PC-3 (cell line): ENCODE measurements at regions not wholly inside any gene's neighbourhood (a gene's known extent, or its start where the extent isn't known, plus 50 kb on each side); places are given as distances from the start of the nearest gene placed in this dataset.
"Not testable (repeated sequence)": the region's sequence is repeated elsewhere in the genome, so short reads cannot be mapped to it uniquely, and the experiment has no call there.

Source experiments
- ATAC-seq: fragments of 200-7000 bp; cut with Tn5 transposase; 2 replicates; pipeline ENCODE4 v1.9.1; 2020; ENCODE audit warnings: mild to moderate bottlenecking, moderate library complexity
- BruUV-seq: library from RNA; stranded (reverse); fragments of 400-500 nt; replicated peaks from 2 replicates; lab custom pipeline; 2021; lab: Mats Ljungman, UMichigan
- CTCF ChIA-PET: fragments of 300-600 bp; sonication (Branson Sonifier 250); formaldehyde crosslinking; loops from one replicate; lab custom pipeline; 2022; ENCODE audit warnings: antibody characterized with exemption; lab: Charles Lee
- POLR2A ChIA-PET: fragments of 300-600 bp; sonication (Branson Sonifier 250); formaldehyde crosslinking; loops from one replicate; lab custom pipeline; 2022; ENCODE audit warnings: antibody characterized with exemption; ENCODE audit not compliant: unreplicated experiment; lab: Charles Lee
- DNase-seq: peaks from one replicate; pipeline ENCODE4 v3.0.0-alpha.2; 2015
- H2AFZ ChIP-seq: fragments of 300-600 bp; sonication (generic); 2 replicates; pipeline ENCODE4 v1.6.0; 2016; ENCODE audit warnings: antibody characterized with exemption, low read length
- H3F3A ChIP-seq: fragments of 300-600 bp; sonication (generic); one replicate; pipeline ENCODE4 v1.6.0; 2017; ENCODE audit warnings: antibody characterized with exemption, low read length, control low read depth, mild to moderate bottlenecking; ENCODE audit not compliant: unreplicated experiment
- H3K27ac ChIP-seq: fragments of 300-600 bp; sonication (generic); 2 replicates; pipeline ENCODE4 v1.5.1; 2016; ENCODE audit warnings: mild to moderate bottlenecking, low read length
- H3K27me3 ChIP-seq: fragments of 300-600 bp; sonication (generic); 2 replicates; pipeline ENCODE4 v1.6.1; 2016; ENCODE audit warnings: low read length, mixed read lengths
- H3K36me3 ChIP-seq: fragments of 300-600 bp; sonication (generic); 2 replicates; pipeline ENCODE4 v1.6.1; 2016; ENCODE audit warnings: low read depth, mixed run types, low read length, mixed read lengths
- H3K4me1 ChIP-seq: fragments of 300-600 bp; sonication (generic); 2 replicates; pipeline ENCODE4 v1.5.1; 2016; ENCODE audit warnings: low read length; ENCODE audit not compliant: insufficient read depth
- H3K4me2 ChIP-seq: fragments of 300-600 bp; sonication (generic); 2 replicates; pipeline ENCODE4 v1.6.0; 2016; ENCODE audit warnings: low read length
- H3K4me3 ChIP-seq: fragments of 300-600 bp; sonication (generic); 2 replicates; pipeline ENCODE4 v1.5.1; 2016; ENCODE audit warnings: mild to moderate bottlenecking, low read length, mixed read lengths
- H3K79me2 ChIP-seq: fragments of 300-600 bp; sonication (generic); 2 replicates; pipeline ENCODE4 v1.6.1; 2017; ENCODE audit warnings: low read length, mixed read lengths
- H3K9ac ChIP-seq: fragments of 300-600 bp; sonication (generic); 2 replicates; pipeline ENCODE4 v1.6.0; 2016; ENCODE audit warnings: mild to moderate bottlenecking, low read length
- H3K9me2 ChIP-seq: fragments of 300-600 bp; sonication (generic); replicated peaks from 2 replicates; pipeline ENCODE4 v1.6.1; 2016; ENCODE audit warnings: mixed run types, low read length, mixed read lengths
- H3K9me3 ChIP-seq: fragments of 300-600 bp; sonication (generic); 2 replicates; pipeline ENCODE4 v1.6.1; 2016; ENCODE audit warnings: low read length, mixed read lengths
- H4K20me1 ChIP-seq: fragments of 300-600 bp; sonication (generic); 2 replicates; pipeline ENCODE4 v1.6.1; 2016; ENCODE audit warnings: low read length, mixed read lengths
- EZH2 ChIP-seq: fragments of 300-600 bp; sonication (generic); IDR thresholded peaks from one replicate; pipeline ENCODE4 v1.6.1; 2017; ENCODE audit warnings: antibody characterized with exemption, mild to moderate bottlenecking, low read length; ENCODE audit not compliant: unreplicated experiment
- EZH2phosphoT487 ChIP-seq: fragments of 300-600 bp; sonication (generic); IDR thresholded peaks from 2 replicates; pipeline ENCODE4 v1.6.1; 2018; ENCODE audit warnings: mild to moderate bottlenecking, antibody characterized with exemption, low read length, borderline replicate concordance
- intact Hi-C: fragments of 100-400 bp; cut with micrococcal nuclease; formaldehyde crosslinking; loops from 2 replicates; pipeline ENCODE4 v1.9.0; 2023
- TF ChIP-seq, protein P1 (sequence below): fragments of 300-600 bp; sonication (generic); conservative IDR thresholded peaks from 2 replicates; pipeline ENCODE4 v1.5.1; 2017; ENCODE audit warnings: antibody characterized with exemption, low read depth, mild to moderate bottlenecking, low read length

DNA sequence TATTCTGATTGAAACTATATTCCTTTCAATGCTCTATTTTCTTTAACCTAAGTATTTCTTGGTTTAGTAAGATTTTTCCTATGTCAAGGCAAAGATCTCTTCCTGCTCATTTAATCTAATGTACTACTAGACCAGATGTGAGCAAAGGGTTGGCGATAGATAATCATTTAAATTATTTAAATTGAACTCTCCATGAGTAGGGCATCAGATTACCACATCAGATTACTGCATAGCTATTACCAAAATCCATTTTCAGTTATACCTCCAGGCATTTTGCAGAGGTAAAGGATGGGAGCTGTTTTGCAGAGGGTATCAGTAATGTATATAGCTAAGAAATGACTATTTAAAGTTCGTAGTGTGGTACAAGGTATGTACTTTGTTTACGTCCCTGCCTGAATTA lies 607.9 kb downstream of the PTPRC start:
- BruUV-seq: no TSS peak
- H2AFZ ChIP-seq: no peak overlapping the region
- no peaks in the 10 kb centered on the region for H3K36me3 ChIP-seq
- no peaks in the 10 kb centered on the region for H3K79me2 ChIP-seq
- H3K27ac ChIP-seq: no peak overlapping the region
- no peaks in the 10 kb centered on the region for H3K9me3 ChIP-seq
- H3K4me2 ChIP-seq: no peak overlapping the region
- no peaks in the 10 kb centered on the region for H3F3A ChIP-seq
- no peaks in the 10 kb centered on the region for H3K4me1 ChIP-seq
- no peak overlapping the region for H3K4me3 ChIP-seq
- POLR2A ChIA-PET: no interaction called here
- no peaks in the 10 kb centered on the region for H3K27me3 ChIP-seq
- intact Hi-C loops: no loop called here
- ATAC-seq: no peak
- TF ChIP-seq, protein P1, sequence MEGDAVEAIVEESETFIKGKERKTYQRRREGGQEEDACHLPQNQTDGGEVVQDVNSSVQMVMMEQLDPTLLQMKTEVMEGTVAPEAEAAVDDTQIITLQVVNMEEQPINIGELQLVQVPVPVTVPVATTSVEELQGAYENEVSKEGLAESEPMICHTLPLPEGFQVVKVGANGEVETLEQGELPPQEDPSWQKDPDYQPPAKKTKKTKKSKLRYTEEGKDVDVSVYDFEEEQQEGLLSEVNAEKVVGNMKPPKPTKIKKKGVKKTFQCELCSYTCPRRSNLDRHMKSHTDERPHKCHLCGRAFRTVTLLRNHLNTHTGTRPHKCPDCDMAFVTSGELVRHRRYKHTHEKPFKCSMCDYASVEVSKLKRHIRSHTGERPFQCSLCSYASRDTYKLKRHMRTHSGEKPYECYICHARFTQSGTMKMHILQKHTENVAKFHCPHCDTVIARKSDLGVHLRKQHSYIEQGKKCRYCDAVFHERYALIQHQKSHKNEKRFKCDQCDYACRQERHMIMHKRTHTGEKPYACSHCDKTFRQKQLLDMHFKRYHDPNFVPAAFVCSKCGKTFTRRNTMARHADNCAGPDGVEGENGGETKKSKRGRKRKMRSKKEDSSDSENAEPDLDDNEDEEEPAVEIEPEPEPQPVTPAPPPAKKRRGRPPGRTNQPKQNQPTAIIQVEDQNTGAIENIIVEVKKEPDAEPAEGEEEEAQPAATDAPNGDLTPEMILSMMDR: no peak
- no peak for TF ChIP-seq EZH2phosphoT487
- TF ChIP-seq EZH2: no peak
- DNase-seq: no peak
- CTCF ChIA-PET: no interaction called here
- H4K20me1 ChIP-seq: no peaks in the 10 kb centered on the region
- no peaks in the 10 kb centered on the region for H3K9me2 ChIP-seq
- no peak overlapping the region for H3K9ac ChIP-seq

DNA sequence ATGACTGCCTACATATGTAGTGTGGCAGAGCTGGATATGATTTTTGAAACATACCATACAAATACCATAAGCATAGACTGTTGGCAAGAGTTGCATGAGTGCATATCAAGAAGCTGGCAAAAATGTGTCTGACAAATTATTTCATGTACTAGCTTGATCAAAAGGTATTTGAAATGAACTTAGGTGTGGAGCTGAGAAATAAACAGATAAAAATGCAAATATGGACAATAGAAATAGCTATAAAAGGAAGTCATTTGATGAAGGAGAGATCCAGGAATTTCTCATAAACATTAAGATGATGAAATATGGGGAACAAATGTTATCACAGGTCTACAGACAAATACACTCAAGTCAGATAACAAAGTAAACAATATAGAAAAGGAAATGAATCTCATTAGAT lies 609.1 kb downstream of the PTPRC start:
- ChIA-PET POLR2A (no interaction called here), CTCF (no interaction called here)
- no peak for DNase-seq
- TF ChIP-seq, protein P1: no peak
- TF ChIP-seq EZH2phosphoT487 (no peak), EZH2 (no peak)
- intact Hi-C loops: no loop called here
- H3K9me2 ChIP-seq: no peaks in the 10 kb centered on the region
- no peak overlapping the region for H3K27ac ChIP-seq
- no peaks in the 10 kb centered on the region for H4K20me1 ChIP-seq
- H3K9ac ChIP-seq: no peak overlapping the region
- H3F3A ChIP-seq: no peaks in the 10 kb centered on the region
- no peaks in the 10 kb centered on the region for H3K9me3 ChIP-seq
- no peaks in the 10 kb centered on the region for H3K79me2 ChIP-seq
- no peak for ATAC-seq
- no peaks in the 10 kb centered on the region for H3K27me3 ChIP-seq
- H3K4me1 ChIP-seq: no peaks in the 10 kb centered on the region
- no peak overlapping the region for H2AFZ ChIP-seq
- no TSS peak for BruUV-seq
- H3K36me3 ChIP-seq: no peaks in the 10 kb centered on the region
- no peak overlapping the region for H3K4me3 ChIP-seq
- no peak overlapping the region for H3K4me2 ChIP-seq

DNA sequence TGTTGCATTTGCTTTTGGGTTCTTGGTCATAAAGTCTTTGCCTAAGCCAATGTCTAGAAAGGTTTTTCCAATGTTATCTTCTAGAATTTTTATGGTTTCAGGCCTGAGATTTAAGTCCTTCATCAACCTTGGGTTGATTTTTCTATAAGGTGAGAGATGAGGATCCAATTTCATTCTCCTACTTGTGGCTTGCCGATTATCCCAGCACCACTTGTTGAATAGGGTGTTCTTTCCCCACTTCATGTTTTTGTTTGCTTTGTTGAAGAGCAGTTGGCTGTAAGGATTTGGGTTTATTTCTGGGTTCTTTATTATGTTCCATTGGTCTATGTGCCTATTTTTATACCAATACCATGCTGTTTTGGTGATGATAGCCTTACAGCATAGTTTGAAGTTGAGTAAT lies 615.2 kb downstream of the PTPRC start:
- CTCF ChIA-PET, H3K36me3 ChIP-seq, H3K4me3 ChIP-seq, DNase-seq, H3K9ac ChIP-seq, H3F3A ChIP-seq, H3K9me2 ChIP-seq, H4K20me1 ChIP-seq, POLR2A ChIA-PET, H3K27ac ChIP-seq, ATAC-seq, H3K4me2 ChIP-seq, H3K4me1 ChIP-seq, intact Hi-C loops, BruUV-seq, H2AFZ ChIP-seq, H3K9me3 ChIP-seq, H3K27me3 ChIP-seq, H3K79me2 ChIP-seq: not testable (repeated sequence)
